Activated CD4-positive, alpha-beta T cell treated with anti-CD3 and anti-CD28 coated beads for 36 hours (primary cell): ENCODE measurements at regions not wholly inside any gene's neighbourhood (a gene's known extent, or its start where the extent isn't known, plus 50 kb on each side); places are given as distances from the start of the nearest gene placed in this dataset.

Experiments used
- ATAC-seq: fragments of 200-7000 bp; cut with Tn5 transposase; one replicate; pipeline ENCODE4 v1.10.0; 2021; ENCODE audit warnings: mild to moderate bottlenecking, moderate library complexity
- CTCF ChIA-PET: fragments of 350-600 bp; sonication (Branson Sonifier 250); formaldehyde crosslinking; loops from one replicate; lab custom pipeline; 2021; ENCODE audit warnings: antibody characterized with exemption; lab: Charles Lee
- POLR2A ChIA-PET: fragments of 350-600 bp; sonication (Branson Sonifier 250); formaldehyde crosslinking; loops from one replicate; lab custom pipeline; 2021; ENCODE audit warnings: antibody characterized with exemption, inconsistent platforms; lab: Charles Lee
- DNase-seq: peaks from one replicate; pipeline ENCODE4 v3.0.0-alpha.2; 2020
- H3K27ac Mint-ChIP-seq: one replicate; pipeline ENCODE4 v1.8.0; 2021; ENCODE audit warnings: mixed read lengths
- H3K27me3 Mint-ChIP-seq: one replicate; pipeline ENCODE4 v1.8.0; 2021; ENCODE audit warnings: mixed read lengths
- H3K36me3 Mint-ChIP-seq: one replicate; pipeline ENCODE4 v1.8.0; 2021; ENCODE audit warnings: low read depth, mixed read lengths
- H3K4me1 Mint-ChIP-seq: one replicate; pipeline ENCODE4 v1.8.0; 2021; ENCODE audit warnings: mixed read lengths
- H3K4me3 Mint-ChIP-seq: one replicate; pipeline ENCODE4 v1.8.0; 2021; ENCODE audit warnings: mild to moderate bottlenecking, moderate library complexity, mixed read lengths
- H3K9me3 Mint-ChIP-seq: one replicate; pipeline ENCODE4 v1.8.0; 2021; ENCODE audit warnings: low read depth, mixed read lengths
- intact Hi-C, 2 experiments: fragments of 100-400 bp; cut with DNase I in 1 of 2; cut with micrococcal nuclease in 1 of 2; formaldehyde crosslinking; loops; one replicate each; pipeline versions ENCODE4 v1.14.2 to v1.15.1; 2022 to 2024; cut with DNase I, micrococcal nuclease

DNA sequence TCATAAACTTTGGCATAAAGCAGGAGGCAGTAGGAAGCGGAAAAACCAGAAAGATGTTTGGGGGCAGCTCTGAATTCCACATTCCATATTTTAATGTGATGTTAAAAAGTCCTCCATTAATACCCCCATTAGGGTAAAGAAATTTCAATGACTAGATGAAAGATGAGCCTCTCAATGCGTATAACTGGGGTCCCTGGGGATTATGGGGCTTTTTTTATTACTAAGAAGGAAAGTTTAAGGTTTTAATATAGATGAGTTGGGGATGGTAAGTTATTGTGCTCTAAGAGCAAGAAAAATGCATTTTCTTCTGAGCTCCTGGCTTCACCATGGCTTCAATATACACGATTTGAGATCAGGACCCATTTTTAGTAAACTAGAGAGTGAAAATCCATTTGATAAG is 321.9 kb downstream of the CDK5RAP2 start:
- CTCF ChIA-PET, result no interaction called here
- no peaks in the 10 kb centered on the region for H3K4me1 Mint-ChIP-seq
- H3K36me3 Mint-ChIP-seq, result no peaks in the 10 kb centered on the region
- no peak overlapping the region for H3K27ac Mint-ChIP-seq
- intact Hi-C loops, result no loop called here
- H3K9me3 Mint-ChIP-seq, result no peaks in the 10 kb centered on the region
- no peak overlapping the region for H3K4me3 Mint-ChIP-seq
- POLR2A ChIA-PET, result no interaction called here
- ATAC-seq (no peak), DNase-seq (no peak)
- H3K27me3 Mint-ChIP-seq, result peaks cover 11% of the 10 kb centered on the region

DNA sequence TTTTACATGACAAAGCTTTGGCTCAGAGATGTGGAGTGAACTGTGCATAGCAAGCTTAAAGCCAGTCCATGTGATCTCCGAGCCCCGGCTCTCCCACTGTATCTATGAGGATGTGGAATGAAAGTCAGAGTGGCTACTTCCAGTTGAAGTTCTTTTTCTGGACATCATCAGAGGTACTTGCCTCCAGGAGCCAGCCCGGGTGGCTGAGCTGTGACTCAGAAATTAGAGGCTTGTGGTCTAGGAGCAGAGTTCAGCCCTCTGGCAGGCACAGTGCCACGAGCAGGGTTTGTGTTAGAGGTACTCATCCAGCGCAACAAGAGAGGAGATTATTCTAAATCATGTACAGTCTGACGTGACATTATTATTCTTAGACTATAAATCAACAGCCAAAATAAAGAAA is 322.5 kb downstream of the CDK5RAP2 start:
- Mint-ChIP-seq H3K27me3 (peaks cover 13% of the 10 kb centered on the region), H3K36me3 (no peaks in the 10 kb centered on the region), H3K9me3 (no peaks in the 10 kb centered on the region), H3K4me1 (no peaks in the 10 kb centered on the region), H3K27ac (no peak overlapping the region), H3K4me3 (no peak overlapping the region)
- ChIA-PET CTCF (no interaction called here), POLR2A (no interaction called here)
- intact Hi-C loops, result no loop called here
- ATAC-seq (no peak), DNase-seq (no peak)

DNA sequence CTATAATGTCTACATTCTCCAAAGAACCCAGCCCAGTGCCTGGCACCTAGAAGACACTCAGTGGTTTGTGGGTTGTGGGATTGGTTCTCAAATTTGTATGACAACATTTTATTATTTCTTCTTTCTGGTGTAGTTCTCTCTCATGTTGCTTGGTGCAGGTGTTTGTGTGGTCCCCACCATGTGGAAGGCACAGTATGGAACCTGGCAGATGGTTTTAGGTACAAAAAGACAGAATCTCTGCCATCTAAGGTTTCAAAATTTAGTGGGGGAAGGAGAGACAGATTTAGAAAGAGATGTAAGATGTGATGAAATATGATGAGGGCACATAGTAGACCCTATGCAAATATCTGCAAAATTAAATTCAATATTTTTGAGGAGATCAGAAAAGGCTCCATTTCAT is 323.8 kb downstream of the CDK5RAP2 start:
- Mint-ChIP-seq H3K4me3 (no peak overlapping the region), H3K4me1 (no peaks in the 10 kb centered on the region), H3K9me3 (no peaks in the 10 kb centered on the region), H3K27me3 (peaks cover 13% of the 10 kb centered on the region), H3K27ac (no peak overlapping the region), H3K36me3 (no peaks in the 10 kb centered on the region)
- POLR2A ChIA-PET, result no interaction called here
- CTCF ChIA-PET, result interaction anchor here (0.8 kb wide), 1 partner anchor 18 kb away, joined by 5 read pairs; no protein-coding TSS in a partner anchor
- DNase-seq (no peak), ATAC-seq (no peak)
- intact Hi-C loops, result no loop called here

DNA sequence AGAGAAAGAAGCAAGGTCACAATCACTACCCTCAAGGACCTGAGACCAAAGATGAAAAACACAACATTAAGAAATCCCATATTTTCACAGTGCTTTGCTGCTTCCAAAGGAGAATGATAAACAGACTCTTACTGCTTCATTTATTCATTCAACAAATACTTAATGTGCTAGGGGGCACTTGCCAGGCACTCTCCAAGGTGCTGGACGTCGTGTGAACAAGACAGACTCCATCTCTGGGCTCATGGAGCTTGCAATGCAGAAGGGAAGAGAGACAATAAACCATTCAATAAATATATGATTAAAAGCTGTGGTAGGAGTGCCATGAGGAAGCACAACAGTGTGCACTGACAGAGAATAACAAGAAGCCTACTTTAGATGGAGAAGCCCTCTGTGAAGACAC is 327.7 kb downstream of the CDK5RAP2 start:
- H3K27ac Mint-ChIP-seq, result no peak overlapping the region
- H3K36me3 Mint-ChIP-seq, result no peaks in the 10 kb centered on the region
- H3K9me3 Mint-ChIP-seq, result no peaks in the 10 kb centered on the region
- no peak overlapping the region for H3K4me3 Mint-ChIP-seq
- intact Hi-C loops, result no loop called here
- H3K4me1 Mint-ChIP-seq, result no peaks in the 10 kb centered on the region
- DNase-seq, result no peak
- ChIA-PET CTCF (interaction anchor here (0.6 kb wide), 1 partner anchor 60 kb away, joined by 3 read pairs; no protein-coding TSS in a partner anchor), POLR2A (no interaction called here)
- ATAC-seq, result no peak
- H3K27me3 Mint-ChIP-seq, result peaks cover 6% of the 10 kb centered on the region

DNA sequence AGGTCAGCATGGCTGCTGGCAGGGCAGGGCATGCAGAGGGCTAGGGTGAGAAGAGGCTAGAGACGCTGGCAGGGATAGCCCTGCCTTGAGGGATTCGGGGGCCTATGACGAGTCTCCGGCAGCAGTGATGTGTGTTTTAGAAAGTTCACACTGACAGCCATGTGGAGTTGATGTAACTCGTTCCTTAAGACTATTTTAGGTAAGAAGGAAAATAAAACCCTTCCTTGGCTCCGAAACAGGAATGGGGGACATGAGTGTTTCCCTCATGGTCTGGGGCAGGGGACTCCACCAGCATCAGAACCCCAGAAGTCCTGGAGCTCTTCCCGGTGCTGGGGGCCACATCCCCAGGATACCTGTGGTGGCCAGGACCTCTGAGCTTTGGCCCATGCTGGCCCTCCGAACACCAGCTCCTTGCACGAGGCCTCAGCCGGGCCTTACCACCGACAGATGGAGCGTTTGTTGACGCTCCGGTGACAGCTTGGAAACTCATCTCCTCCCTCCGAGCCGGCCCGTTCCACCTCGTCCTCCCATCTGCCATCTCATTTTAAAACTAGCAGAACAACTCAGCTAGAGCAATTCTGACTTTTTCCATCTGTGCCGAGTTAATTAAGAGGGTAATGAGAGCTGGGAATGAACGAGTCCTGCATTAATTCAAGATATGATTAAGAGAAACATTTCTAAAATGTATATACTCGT is 337.7 kb downstream of the CDK5RAP2 start:
- ChIA-PET POLR2A (no interaction called here), CTCF (no interaction called here)
- Mint-ChIP-seq H3K4me3 (no peak overlapping the region), H3K4me1 (no peaks in the 10 kb centered on the region), H3K27me3 (peaks cover 2% of the 10 kb centered on the region), H3K36me3 (no peaks in the 10 kb centered on the region), H3K27ac (no peak overlapping the region), H3K9me3 (peaks cover 4% of the 10 kb centered on the region)
- intact Hi-C loops, result no loop called here
- no peak for DNase-seq
- no peak for ATAC-seq

DNA sequence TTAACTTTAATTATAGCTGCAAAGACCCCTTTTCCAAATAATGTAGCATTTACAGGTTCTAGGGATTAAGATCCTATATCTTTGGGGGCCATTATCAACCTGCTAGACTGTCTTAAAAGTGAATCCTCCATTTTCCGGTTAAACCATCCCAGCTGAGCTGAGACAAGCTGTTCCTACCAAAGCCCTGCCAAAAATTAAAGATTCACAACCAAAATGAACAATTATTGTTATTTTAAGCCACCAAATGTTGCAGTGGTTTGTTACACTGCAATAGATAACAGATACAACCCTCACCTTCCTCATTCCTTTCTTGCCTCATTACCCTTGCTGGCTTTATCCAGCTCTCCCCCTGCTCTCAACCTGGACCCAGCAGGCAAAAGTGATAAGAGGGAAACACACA is 343.4 kb downstream of the CDK5RAP2 start:
- Mint-ChIP-seq H3K27me3 (no peaks in the 10 kb centered on the region), H3K4me1 (no peaks in the 10 kb centered on the region), H3K9me3 (no peaks in the 10 kb centered on the region), H3K4me3 (no peak overlapping the region), H3K36me3 (no peaks in the 10 kb centered on the region), H3K27ac (no peak overlapping the region)
- intact Hi-C loops, result no loop called here
- ChIA-PET CTCF (no interaction called here), POLR2A (no interaction called here)
- no peak for DNase-seq
- ATAC-seq, result no peak

DNA sequence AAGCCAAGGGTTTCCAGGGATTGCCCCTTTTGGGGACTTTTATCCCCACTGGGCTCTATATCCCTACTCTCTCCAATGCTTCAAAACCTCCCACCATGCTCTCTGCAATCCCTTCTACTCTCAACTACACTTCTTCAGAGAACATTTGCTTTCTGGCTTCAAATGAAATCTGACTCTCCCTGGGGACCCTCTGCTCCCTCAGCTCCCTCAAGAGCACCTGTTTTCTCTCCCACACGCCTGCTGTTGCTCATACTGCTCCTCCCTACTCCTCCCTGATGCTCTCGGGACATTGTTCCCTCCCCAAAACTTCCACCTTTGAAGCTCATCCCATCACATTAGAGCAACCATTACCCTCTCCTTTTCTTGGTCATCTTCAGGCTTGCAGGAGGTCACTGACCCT is 344.9 kb downstream of the CDK5RAP2 start:
- Mint-ChIP-seq H3K36me3 (no peaks in the 10 kb centered on the region), H3K9me3 (no peaks in the 10 kb centered on the region), H3K27me3 (no peaks in the 10 kb centered on the region), H3K27ac (no peak overlapping the region), H3K4me1 (no peaks in the 10 kb centered on the region), H3K4me3 (no peak overlapping the region)
- POLR2A ChIA-PET, result no interaction called here
- ATAC-seq (no peak), DNase-seq (no peak)
- CTCF ChIA-PET, result no interaction called here
- intact Hi-C loops, result no loop called here

DNA sequence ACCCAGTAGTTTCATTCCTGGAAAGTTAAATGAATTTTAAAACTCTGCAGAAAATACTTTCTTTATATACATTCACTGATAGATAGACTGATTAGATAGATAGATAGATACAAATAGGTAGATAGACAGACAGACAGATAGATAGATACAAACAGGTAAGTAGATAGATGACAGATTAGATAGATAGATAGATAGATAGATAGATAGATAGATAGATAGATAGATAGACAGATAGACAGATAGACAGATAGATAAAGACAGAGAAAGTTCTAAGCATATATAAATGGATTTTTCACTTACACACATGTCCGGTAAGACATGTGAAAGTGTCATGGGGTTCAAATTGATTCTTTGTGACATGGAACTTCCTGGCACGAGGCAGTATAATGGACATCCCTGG is 349.7 kb downstream of the CDK5RAP2 start:
- no peaks in the 10 kb centered on the region for H3K4me1 Mint-ChIP-seq
- ChIA-PET CTCF (no interaction called here), POLR2A (no interaction called here)
- no peaks in the 10 kb centered on the region for H3K9me3 Mint-ChIP-seq
- DNase-seq (no peak), ATAC-seq (no peak)
- intact Hi-C loops, result no loop called here
- peaks cover 3% of the 10 kb centered on the region for H3K27me3 Mint-ChIP-seq
- H3K36me3 Mint-ChIP-seq, result no peaks in the 10 kb centered on the region
- no peak overlapping the region for H3K4me3 Mint-ChIP-seq
- H3K27ac Mint-ChIP-seq, result no peak overlapping the region

DNA sequence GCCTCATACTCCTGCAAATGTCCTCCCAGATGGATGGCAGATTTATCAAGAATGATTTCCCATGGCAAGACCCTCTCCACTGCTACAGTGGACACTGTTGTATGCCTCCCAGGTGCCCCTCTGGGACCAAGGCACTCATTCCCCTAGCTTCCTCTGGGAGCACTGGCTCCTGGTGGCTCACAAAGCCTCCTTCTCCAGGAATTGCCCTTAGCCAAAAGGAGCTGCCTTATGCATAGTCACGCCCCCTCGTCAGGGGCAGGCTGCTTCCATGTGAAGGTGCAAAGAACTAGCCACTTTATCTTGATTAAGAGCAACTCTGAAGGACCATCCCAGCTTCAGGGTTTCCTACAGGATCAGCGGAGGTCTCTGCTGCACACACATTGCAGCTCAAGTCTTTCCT is 358.1 kb downstream of the CDK5RAP2 start:
- CTCF ChIA-PET, result no interaction called here
- intact Hi-C loops, result no loop called here
- Mint-ChIP-seq H3K36me3 (no peaks in the 10 kb centered on the region), H3K27ac (no peak overlapping the region), H3K4me1 (no peaks in the 10 kb centered on the region), H3K9me3 (no peaks in the 10 kb centered on the region), H3K4me3 (no peak overlapping the region), H3K27me3 (peaks cover 9% of the 10 kb centered on the region)
- POLR2A ChIA-PET, result no interaction called here
- ATAC-seq (no peak), DNase-seq (no peak)

DNA sequence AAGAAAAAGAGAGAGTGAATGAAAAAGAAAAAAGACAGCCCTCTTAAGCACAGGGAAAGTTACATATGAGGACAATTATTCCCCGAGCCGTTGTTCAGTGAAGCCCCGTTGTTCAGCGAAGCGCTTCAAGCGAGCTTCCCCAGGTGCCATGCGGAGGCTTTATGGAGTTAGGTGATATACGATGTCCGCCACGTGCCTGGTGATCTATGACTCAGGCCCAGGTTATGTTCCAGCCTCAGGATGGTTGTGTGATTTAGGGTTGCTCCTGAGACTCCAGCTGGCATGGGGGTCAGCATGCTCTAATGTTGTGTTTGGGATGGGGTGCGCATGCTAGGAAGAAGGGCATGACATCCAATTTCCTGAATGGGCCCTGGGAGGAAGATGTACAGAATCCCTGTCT is 365.6 kb downstream of the CDK5RAP2 start:
- DNase-seq (no peak), ATAC-seq (no peak)
- Mint-ChIP-seq H3K27ac (no peak overlapping the region), H3K4me3 (no peak overlapping the region), H3K27me3 (peaks cover 5% of the 10 kb centered on the region), H3K4me1 (no peaks in the 10 kb centered on the region), H3K9me3 (no peaks in the 10 kb centered on the region), H3K36me3 (no peaks in the 10 kb centered on the region)
- CTCF ChIA-PET, result no interaction called here
- intact Hi-C loops, result no loop called here
- POLR2A ChIA-PET, result no interaction called here

DNA sequence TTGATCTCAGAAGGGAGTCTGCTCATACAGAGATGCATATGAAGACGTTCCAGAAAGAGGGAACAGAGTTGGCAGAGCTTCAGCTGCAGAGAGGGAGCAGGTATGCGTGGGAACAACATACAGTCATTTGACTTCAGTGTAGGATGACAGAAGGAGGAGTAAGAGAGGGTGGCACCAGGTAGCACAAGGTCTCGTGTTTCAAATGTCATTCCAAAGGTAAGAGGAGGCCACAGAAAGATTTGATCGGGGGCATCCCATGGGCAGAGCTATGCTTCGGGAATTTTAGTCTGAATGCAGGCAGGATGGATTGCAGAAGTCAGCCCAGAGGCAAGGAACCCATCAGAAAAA is 367.1 kb downstream of the CDK5RAP2 start:
- DNase-seq (no peak), ATAC-seq (no peak)
- H3K4me1 Mint-ChIP-seq, result no peaks in the 10 kb centered on the region
- H3K27me3 Mint-ChIP-seq, result peaks cover 3% of the 10 kb centered on the region
- H3K27ac Mint-ChIP-seq, result no peak overlapping the region
- ChIA-PET CTCF (no interaction called here), POLR2A (no interaction called here)
- H3K9me3 Mint-ChIP-seq, result no peaks in the 10 kb centered on the region
- no peak overlapping the region for H3K4me3 Mint-ChIP-seq
- intact Hi-C loops, result no loop called here
- H3K36me3 Mint-ChIP-seq, result no peaks in the 10 kb centered on the region

DNA sequence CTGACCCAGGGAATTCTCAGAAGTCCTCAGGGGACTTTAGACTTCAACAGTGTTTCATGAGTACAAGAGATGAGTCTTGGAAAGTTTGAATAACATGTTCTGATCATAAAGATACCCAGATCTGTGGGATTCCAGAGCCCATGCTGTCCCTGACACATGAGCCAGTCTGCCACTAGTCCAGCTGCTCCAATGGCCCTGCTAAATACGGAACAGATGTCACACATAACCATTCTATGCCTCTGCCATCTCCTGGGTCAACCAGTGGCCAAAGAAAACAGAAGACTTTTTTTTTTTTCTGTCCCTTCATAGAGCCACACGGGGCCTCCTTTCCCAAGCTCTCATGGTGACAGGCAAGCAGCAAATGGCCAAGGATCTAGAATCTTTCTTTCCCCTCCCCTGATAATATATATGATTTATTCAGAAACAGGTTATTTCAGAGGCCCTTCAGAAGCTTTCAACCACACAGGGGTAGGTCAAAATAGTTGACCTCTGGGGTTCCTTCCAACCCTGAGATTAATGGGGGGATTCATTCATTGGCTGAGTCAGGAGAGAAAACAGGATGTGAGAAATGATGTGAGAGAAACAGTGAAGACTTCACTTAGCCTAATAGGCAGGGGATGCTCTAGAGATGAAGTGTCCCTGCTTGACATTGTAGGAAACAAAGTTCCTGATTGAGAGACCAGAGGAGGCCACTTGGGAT is 367.7 kb downstream of the CDK5RAP2 start:
- CTCF ChIA-PET, result no interaction called here
- intact Hi-C loops, result no loop called here
- Mint-ChIP-seq H3K36me3 (no peaks in the 10 kb centered on the region), H3K4me3 (no peak overlapping the region), H3K9me3 (no peaks in the 10 kb centered on the region), H3K27ac (no peak overlapping the region), H3K4me1 (no peaks in the 10 kb centered on the region), H3K27me3 (peaks cover 3% of the 10 kb centered on the region)
- POLR2A ChIA-PET, result no interaction called here
- ATAC-seq (no peak), DNase-seq (no peak)
